Activated CD4-positive, alpha-beta T cell treated with anti-CD3 and anti-CD28 coated beads, Interleukin-2, amount 10 ng/mL, durations not matched to agents 7 days and 5 days (primary cell): ENCODE measurements at regions not wholly inside any gene's neighbourhood (a gene's known extent, or its start where the extent isn't known, plus 50 kb on each side); places are given as distances from the start of the nearest gene placed in this dataset.

ENCODE experiments used
- CTCF ChIA-PET: fragments of 350-600 bp; sonication (Branson Sonifier 250); formaldehyde crosslinking; loops from one replicate; lab custom pipeline; 2021; ENCODE audit warnings: antibody characterized with exemption; lab: Charles Lee
- POLR2A ChIA-PET: fragments of 350-600 bp; sonication (Branson Sonifier 250); formaldehyde crosslinking; loops from one replicate; lab custom pipeline; 2021; ENCODE audit warnings: antibody characterized with exemption; lab: Charles Lee
- DNase-seq: peaks from one replicate; pipeline ENCODE4 v3.0.0-alpha.2; 2020
- H3K27ac Mint-ChIP-seq: one replicate; pipeline ENCODE4 v1.8.0; 2021; ENCODE audit warnings: mild to moderate bottlenecking, moderate library complexity, mixed read lengths
- H3K27me3 Mint-ChIP-seq: one replicate; pipeline ENCODE4 v1.8.0; 2021; ENCODE audit warnings: mixed read lengths
- H3K36me3 Mint-ChIP-seq: one replicate; pipeline ENCODE4 v1.8.0; 2021; ENCODE audit warnings: low read depth, mixed read lengths
- H3K4me1 Mint-ChIP-seq: one replicate; pipeline ENCODE4 v1.8.0; 2021; ENCODE audit warnings: mixed read lengths
- H3K4me3 Mint-ChIP-seq: one replicate; pipeline ENCODE4 v1.8.0; 2021; ENCODE audit warnings: mild to moderate bottlenecking, moderate library complexity, mixed read lengths
- H3K9me3 Mint-ChIP-seq: one replicate; pipeline ENCODE4 v1.8.0; 2021; ENCODE audit warnings: mixed read lengths

DNA sequence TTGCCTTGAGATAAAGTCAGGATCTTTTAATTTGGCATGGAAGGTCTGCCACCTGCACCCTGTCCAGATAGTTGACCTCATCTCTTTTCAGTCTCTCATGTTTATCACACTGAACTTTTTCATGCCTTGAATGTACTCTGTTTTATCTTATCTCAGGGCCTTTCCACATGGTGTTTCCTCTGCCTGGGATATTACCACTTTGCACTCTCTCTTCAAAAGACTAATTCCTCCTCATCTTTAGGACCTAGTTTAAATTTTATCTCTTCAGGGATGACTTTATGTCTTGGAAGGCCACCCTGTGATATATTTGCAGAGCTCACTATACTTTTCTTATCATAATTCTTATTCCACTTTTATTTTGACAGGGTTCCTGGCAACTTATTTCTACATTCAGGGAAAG is 150.0 kb downstream of the DNAJB9 start:
- Mint-ChIP-seq H3K9me3 (no peaks in the 10 kb centered on the region), H3K36me3 (no peaks in the 10 kb centered on the region), H3K4me3 (no peak overlapping the region), H3K27ac (no peak overlapping the region), H3K4me1 (no peaks in the 10 kb centered on the region), H3K27me3 (no peaks in the 10 kb centered on the region)
- ChIA-PET CTCF (no interaction called here), POLR2A (no interaction called here)
- no peak for DNase-seq

DNA sequence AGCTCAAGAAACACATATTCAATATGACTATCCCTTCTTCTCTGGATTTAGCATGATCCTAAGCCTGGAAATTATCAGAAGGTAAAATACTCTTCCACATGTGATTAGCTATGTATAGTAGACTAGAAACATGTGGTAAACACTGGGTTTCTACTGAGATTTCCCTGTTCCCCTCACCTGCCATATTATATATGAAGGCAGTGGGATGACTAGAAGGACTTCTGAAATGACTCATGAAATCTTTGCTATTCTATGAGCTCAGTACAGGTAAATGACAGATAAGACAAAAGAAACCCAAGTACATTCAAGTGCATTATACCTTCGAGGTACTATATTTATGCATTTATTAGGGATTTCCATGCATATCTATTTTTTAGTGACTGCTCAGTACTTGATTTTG is 152.9 kb downstream of the DNAJB9 start:
- no peak for DNase-seq
- Mint-ChIP-seq H3K4me1 (no peaks in the 10 kb centered on the region), H3K4me3 (no peak overlapping the region), H3K27me3 (no peaks in the 10 kb centered on the region), H3K27ac (no peak overlapping the region), H3K9me3 (no peaks in the 10 kb centered on the region), H3K36me3 (no peaks in the 10 kb centered on the region)
- ChIA-PET POLR2A (interaction anchor here (0.6 kb wide), 1 partner anchor 199 kb away, joined by 3 read pairs; no protein-coding TSS in a partner anchor), CTCF (no interaction called here)

DNA sequence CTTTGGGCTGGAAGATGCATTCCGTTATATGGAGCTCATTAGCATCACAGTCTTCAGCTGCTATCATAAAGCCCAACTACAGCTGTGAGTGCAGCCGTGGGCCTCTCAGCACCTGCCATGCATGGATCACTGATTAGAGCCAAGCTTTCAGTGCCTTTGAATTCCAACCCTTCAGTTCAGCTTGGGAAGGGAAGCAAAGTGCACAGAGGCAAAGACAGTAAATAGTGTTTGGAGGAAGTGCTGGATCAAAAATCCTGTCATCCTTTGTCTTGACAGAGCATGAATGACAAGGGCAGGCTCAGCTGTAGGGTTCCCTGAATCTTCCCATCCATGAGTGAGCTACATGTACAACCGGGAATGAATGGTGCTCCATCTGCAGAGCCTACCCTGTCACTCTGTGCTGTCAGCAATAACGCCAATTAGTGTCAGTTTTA is 153.7 kb downstream of the DNAJB9 start:
- no peaks in the 10 kb centered on the region for H3K27me3 Mint-ChIP-seq
- no peaks in the 10 kb centered on the region for H3K4me1 Mint-ChIP-seq
- no peak overlapping the region for H3K27ac Mint-ChIP-seq
- H3K36me3 Mint-ChIP-seq: no peaks in the 10 kb centered on the region
- ChIA-PET POLR2A (interaction anchor here (0.6 kb wide), 1 partner anchor 199 kb away, joined by 3 read pairs; no protein-coding TSS in a partner anchor), CTCF (no interaction called here)
- no peaks in the 10 kb centered on the region for H3K9me3 Mint-ChIP-seq
- no peak for DNase-seq
- no peak overlapping the region for H3K4me3 Mint-ChIP-seq

GRCh38 chr7:108724251-108725100 is 154.8 kb downstream of the DNAJB9 start:
- POLR2A ChIA-PET: no interaction called here
- H3K36me3 Mint-ChIP-seq: no peaks in the 10 kb centered on the region
- no peaks in the 10 kb centered on the region for H3K9me3 Mint-ChIP-seq
- H3K4me3 Mint-ChIP-seq: no peak overlapping the region
- H3K27me3 Mint-ChIP-seq: no peaks in the 10 kb centered on the region
- no peak overlapping the region for H3K27ac Mint-ChIP-seq
- no peak for DNase-seq
- CTCF ChIA-PET: no interaction called here
- H3K4me1 Mint-ChIP-seq: no peaks in the 10 kb centered on the region

DNA sequence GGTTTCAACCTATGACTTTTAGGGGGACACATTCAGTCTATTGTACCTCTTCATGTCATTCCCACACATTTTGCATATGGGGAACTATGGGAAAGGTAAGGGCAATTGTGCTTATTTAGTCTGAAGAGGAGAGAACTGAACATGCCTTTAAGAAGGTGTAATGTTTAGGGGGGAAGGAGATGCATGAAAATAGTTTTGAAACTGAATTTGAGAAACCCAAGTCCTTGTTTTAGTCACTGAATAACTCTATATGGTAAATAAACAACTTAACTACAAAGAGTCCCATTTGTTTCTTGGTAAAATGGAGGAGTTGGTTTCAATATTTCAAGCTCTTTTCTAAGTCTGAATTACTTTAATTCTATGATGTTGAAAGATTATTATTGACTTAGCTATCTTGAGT is 166.1 kb downstream of the DNAJB9 start:
- ChIA-PET POLR2A (no interaction called here), CTCF (interaction anchor here (0.6 kb wide), 1 partner anchor 107 kb away, joined by 3 read pairs; no protein-coding TSS in a partner anchor)
- Mint-ChIP-seq H3K4me1 (no peaks in the 10 kb centered on the region), H3K27ac (no peak overlapping the region), H3K4me3 (no peak overlapping the region), H3K36me3 (no peaks in the 10 kb centered on the region), H3K9me3 (no peaks in the 10 kb centered on the region), H3K27me3 (no peaks in the 10 kb centered on the region)
- DNase-seq: no peak

GRCh38 chr7:108736221-108736891 is 166.7 kb downstream of the DNAJB9 start:
- no peak for DNase-seq
- ChIA-PET POLR2A (no interaction called here), CTCF (no interaction called here)
- Mint-ChIP-seq H3K9me3 (no peaks in the 10 kb centered on the region), H3K36me3 (no peaks in the 10 kb centered on the region), H3K27me3 (no peaks in the 10 kb centered on the region), H3K4me3 (no peak overlapping the region), H3K4me1 (no peaks in the 10 kb centered on the region), H3K27ac (no peak overlapping the region)

DNA sequence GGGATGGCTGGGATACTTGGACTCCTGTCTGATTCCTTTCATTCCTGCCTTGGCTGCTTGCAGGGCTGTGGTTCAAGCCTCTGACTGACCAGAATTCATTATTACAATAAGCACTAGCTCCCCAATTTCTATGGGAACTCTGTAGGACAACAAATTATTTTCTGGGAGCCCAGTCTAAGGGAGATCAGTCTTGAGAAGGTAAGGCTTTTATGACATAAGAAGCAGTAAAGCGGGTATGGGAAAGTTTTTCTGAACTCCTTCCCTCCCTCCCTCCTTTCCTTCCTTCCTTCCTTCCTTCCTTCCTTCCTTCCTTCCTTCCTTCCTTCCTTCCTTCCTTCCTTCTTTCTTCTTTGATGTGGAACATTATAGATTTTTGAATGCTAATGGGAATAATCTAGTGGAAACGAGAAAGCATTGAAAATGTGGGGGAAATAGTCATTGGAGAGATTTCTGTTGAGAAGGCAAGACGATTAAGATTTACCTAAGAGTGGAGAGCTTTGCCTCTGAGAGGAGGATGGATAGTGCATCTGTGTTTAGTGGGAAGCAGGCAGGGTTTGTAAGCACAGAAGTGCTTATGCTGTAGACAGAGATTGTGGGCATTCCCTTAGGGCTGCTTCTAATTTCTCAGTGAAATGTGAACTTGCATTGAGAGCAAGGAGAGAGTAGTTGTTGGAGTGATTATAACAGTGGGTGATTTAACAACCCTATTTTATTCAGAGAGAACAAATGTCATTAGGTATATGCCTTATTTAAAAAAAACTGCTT is 201.5 kb downstream of the DNAJB9 start:
- no peak overlapping the region for H3K27ac Mint-ChIP-seq
- ChIA-PET POLR2A (no interaction called here), CTCF (no interaction called here)
- no peaks in the 10 kb centered on the region for H3K36me3 Mint-ChIP-seq
- no peaks in the 10 kb centered on the region for H3K27me3 Mint-ChIP-seq
- H3K4me1 Mint-ChIP-seq: no peaks in the 10 kb centered on the region
- no peak for DNase-seq
- H3K9me3 Mint-ChIP-seq: no peaks in the 10 kb centered on the region
- no peak overlapping the region for H3K4me3 Mint-ChIP-seq

GRCh38 chr7:108771853-108772252 is 202.2 kb downstream of the DNAJB9 start:
- Mint-ChIP-seq H3K27ac (no peak overlapping the region), H3K9me3 (no peaks in the 10 kb centered on the region), H3K36me3 (no peaks in the 10 kb centered on the region), H3K27me3 (no peaks in the 10 kb centered on the region), H3K4me3 (no peak overlapping the region), H3K4me1 (no peaks in the 10 kb centered on the region)
- DNase-seq: no peak
- CTCF ChIA-PET: no interaction called here
- POLR2A ChIA-PET: no interaction called here

DNA sequence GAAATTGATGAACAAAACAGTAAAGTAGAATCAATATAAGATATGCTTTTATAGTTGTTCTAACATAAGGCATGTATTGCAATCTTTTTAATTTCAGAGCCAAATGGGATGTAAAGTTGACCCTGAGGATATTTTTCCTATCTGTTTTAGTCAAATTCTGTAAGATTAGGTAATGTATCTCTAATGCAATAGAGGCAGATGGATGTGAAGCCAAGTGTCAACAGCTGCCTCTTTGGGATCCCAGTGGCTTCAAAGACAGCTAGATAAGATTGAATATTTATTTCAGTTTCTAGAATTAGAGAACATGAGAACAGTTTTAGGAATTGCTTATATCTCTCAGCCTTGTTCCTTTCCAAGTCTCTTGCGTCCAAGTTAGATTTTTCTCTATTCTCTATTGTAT is 208.3 kb downstream of the DNAJB9 start:
- no peaks in the 10 kb centered on the region for H3K9me3 Mint-ChIP-seq
- CTCF ChIA-PET: no interaction called here
- POLR2A ChIA-PET: no interaction called here
- H3K27ac Mint-ChIP-seq: no peak overlapping the region
- no peaks in the 10 kb centered on the region for H3K27me3 Mint-ChIP-seq
- no peaks in the 10 kb centered on the region for H3K4me1 Mint-ChIP-seq
- H3K36me3 Mint-ChIP-seq: no peaks in the 10 kb centered on the region
- H3K4me3 Mint-ChIP-seq: no peak overlapping the region
- no peak for DNase-seq

DNA sequence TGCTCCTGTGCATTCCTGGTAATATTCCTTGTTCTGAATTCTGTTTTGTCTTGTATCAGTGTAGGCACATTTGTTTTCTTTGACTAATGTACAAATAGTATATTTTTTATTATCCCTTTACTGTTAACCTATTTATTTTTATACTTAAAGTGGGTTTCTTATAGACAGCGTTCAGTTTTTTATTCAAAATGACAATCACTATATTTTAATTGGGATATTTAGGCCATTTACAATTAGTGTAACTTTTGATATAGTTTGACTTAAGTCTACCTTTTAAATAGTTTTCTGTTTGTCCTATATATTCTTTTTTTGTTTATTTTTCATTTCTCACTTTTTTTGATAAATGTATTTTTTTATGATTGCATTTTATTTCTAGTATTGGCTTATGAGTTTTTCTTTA is 219.8 kb downstream of the DNAJB9 start:
- Mint-ChIP-seq H3K9me3 (peaks cover 8% of the 10 kb centered on the region), H3K27me3 (no peaks in the 10 kb centered on the region), H3K36me3 (no peaks in the 10 kb centered on the region), H3K27ac (no peak overlapping the region), H3K4me1 (no peaks in the 10 kb centered on the region), H3K4me3 (no peak overlapping the region)
- CTCF ChIA-PET: no interaction called here
- no peak for DNase-seq
- POLR2A ChIA-PET: no interaction called here

GRCh38 chr7:108794466-108794865 is 224.8 kb downstream of the DNAJB9 start:
- H3K4me1 Mint-ChIP-seq: no peaks in the 10 kb centered on the region
- ChIA-PET POLR2A (no interaction called here), CTCF (no interaction called here)
- no peak overlapping the region for H3K27ac Mint-ChIP-seq
- H3K27me3 Mint-ChIP-seq: no peaks in the 10 kb centered on the region
- peaks cover 3% of the 10 kb centered on the region for H3K9me3 Mint-ChIP-seq
- H3K4me3 Mint-ChIP-seq: no peak overlapping the region
- DNase-seq: no peak
- no peaks in the 10 kb centered on the region for H3K36me3 Mint-ChIP-seq

DNA sequence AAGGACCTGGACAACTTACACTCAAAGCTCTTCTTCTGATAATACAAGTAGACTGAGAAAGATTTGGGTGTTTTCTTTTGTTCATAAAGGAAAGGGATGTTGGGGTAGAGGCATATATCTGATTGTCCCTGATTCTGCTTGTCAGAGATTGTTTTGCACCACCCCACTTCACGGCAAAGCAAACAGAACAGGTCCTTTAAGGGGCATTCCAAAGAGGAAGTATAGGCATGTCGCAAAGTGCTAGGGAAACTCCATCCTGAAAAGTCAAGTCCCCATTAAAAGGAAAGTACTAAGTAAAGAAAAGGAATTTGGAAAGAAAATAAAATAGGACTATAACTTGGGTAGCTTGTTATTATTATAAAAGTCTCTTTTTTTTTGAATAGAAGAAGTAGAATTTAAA is 233.0 kb downstream of the DNAJB9 start:
- H3K9me3 Mint-ChIP-seq: no peaks in the 10 kb centered on the region
- H3K36me3 Mint-ChIP-seq: no peaks in the 10 kb centered on the region
- H3K27ac Mint-ChIP-seq: no peak overlapping the region
- DNase-seq: no peak
- POLR2A ChIA-PET: no interaction called here
- CTCF ChIA-PET: no interaction called here
- H3K27me3 Mint-ChIP-seq: no peaks in the 10 kb centered on the region
- H3K4me3 Mint-ChIP-seq: no peak overlapping the region
- no peaks in the 10 kb centered on the region for H3K4me1 Mint-ChIP-seq

DNA sequence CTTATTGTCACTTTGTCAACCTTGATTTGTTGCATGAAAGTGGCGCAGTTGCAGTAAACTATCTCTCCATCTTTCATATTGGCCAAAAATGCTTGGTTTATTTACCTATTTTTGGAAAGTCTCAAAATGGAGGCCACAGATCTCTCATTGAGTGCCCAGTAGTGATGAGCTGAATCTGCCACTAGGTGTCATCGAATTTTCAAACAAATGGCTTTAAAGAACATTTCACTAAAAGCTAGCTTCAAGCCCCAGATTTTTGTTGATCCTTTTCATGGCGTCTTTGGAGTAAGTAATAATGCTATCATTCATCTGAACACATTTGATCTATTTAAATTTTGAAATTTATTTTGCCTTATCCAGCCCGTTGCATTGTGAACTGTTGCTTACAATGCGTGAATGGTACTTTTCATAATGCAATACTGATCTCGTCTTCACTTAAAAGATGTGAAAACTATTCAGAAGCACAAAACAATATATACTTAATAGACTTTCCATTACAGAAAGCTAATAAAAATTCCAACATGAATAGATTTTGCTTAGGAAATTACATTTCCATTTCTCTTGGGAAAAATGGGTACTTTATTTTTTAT is 236.2 kb downstream of the DNAJB9 start:
- CTCF ChIA-PET: no interaction called here
- POLR2A ChIA-PET: no interaction called here
- Mint-ChIP-seq H3K27ac (no peak overlapping the region), H3K4me3 (no peak overlapping the region), H3K4me1 (no peaks in the 10 kb centered on the region), H3K9me3 (no peaks in the 10 kb centered on the region), H3K27me3 (no peaks in the 10 kb centered on the region), H3K36me3 (no peaks in the 10 kb centered on the region)
- DNase-seq: no peak
